HTR-8/SVneo (cell line): ENCODE measurements at regions not wholly inside any gene's neighbourhood (a gene's known extent, or its start where the extent isn't known, plus 50 kb on each side); places are given as distances from the start of the nearest gene placed in this dataset.

Experiments used
- DNase-seq: peaks from one replicate; pipeline ENCODE4 v3.0.0; 2011; ENCODE audit warnings: low spot score, mixed read lengths; ENCODE audit not compliant: insufficient read length
- FAIRE-seq: peaks from 2 replicates; lab custom pipeline; 2011; peaks lifted over from hg19 to GRCh38; lab: Jason Lieb, UNC

DNA sequence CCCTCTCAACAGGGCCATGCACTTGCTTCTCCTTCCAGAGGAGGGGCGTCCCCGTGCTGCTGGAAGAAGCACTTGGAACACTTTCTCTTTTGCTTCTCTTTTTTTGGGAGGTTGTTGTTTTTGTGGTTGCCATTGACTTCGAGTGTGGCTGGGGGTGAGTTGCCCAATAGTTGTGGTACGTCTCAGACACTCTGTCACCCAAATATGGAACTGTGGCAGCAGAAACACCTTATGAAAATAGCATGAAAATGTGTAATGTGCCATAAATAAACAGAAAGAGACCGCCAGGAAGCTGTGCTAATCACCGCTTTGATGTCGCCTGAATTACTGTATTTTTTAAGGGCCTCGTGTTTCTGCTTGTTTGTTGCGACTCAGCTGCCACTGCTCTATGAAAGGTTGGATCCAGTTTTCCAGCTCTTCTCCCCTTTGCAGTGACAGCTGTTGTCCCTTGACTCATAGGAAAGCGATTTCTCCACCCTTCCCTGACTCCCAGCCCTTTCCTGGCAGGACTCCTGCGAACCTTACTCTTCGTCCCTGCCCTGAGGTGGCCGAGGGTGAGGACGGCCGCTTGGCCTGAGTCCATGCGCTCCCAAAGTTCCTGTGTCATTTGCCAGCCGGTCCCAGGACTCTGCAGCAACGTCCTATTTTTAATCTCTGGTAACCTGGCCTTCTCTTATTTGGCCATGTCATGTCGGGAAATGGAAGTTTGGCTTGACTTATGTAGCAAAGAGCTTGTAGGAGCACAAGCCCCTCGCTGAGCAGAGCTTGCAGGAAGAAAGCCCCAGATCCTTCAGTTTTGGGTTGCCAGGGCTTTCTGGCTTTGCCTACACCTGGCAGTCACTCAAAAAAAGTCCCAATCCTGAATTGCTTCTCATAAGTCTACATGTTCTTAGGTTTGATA is 694.6 kb downstream of the QKI start:
- DNase-seq (peak; percentile 63), FAIRE-seq (peak; percentile 16)

DNA sequence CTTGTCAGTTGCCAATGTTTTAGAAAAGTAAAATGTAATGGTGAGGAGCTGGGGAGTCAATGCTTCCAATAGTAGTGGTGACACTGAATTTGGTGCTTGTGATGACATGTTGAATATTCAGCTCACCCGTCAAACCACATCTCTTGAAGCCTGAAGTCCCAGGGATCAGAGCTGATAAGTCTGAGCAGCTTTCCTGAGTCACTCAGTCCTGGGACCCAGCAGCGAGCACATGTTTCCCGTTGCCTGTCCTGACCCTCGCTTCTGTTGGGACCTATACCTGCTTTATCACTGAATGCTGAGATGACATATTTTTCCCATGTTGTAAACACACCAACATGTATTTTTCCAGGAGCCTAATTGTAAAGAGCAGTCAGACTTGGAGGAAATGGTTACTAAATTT is 693.6 kb downstream of the QKI start:
- DNase-seq (no peak), FAIRE-seq (no peak)

DNA sequence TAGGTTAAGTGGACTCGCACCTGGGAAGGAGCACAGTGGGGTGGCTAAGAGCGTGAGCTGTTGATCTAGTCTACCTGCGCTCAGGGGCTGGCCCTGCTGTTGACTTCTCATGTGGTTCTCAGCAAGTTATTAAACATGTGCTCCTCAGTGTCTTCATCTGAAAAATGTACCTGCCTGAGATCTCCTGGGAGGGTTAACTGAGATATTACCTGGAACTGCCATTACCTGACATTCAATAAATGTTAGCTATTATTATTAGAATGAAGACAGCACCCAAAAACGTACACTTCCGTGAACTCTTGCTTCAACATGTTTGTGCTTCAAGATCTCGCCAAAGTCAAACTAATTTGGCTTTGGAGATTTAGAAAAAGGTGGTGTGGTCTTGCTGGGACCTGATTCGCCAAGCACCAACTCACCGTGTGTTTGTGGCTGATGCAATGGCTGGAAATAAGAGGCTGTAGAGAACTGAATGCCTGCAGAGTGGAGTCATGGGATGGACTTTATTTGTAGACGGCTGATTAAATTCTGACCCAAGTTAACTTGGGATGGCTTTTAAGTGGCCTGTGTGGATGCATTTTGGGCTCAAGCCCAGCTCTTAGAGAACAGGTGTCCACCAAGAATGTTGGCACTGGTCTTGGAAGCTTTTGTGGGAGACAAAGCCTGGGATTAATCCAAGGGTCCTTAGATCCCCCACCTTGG is 692.9 kb downstream of the QKI start:
- DNase-seq = no peak
- FAIRE-seq = no peak

DNA sequence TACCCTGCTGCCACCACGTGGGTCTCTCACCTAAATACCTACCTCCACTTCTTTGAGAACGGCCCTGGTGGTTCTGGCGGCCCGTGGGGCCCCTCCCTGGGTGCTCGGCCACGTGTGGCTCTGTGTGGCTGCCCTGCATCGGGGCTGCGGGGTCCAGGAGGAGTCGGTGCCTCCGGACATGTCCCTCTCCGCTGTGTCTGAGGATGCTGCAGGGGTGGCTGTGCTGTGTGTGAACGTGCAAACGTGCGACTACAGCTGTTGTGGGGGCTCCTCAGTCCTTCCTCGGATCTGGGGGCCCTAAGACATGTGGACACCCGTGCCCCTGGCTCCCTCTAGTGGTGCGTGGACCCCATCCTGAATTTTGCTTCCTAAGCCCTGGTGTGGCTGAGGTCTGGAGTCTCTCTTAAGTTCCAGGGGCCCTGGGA is 691.8 kb downstream of the QKI start:
- DNase-seq (peak; percentile 31), FAIRE-seq (no peak)

DNA sequence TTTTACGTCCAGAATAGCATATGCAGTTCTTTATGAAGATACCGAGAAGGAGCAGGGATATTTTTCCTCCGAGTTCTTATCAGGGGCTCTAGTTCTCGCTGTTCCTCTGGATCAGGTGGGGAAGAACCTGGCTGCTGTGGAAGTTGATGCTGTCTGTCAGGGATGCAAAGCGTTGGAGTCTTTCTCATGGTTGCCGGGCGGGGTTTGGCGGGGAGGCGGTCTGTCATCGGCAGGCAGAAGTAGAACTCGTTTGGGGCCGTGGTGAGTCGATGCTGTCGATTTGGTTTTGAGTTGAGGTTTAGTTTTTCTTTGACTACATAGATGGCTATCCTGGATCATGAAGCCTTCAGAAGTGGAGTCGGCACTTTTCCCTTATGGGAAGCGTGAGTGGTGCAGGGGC is 691.2 kb downstream of the QKI start:
- FAIRE-seq (no peak), DNase-seq (no peak)

DNA sequence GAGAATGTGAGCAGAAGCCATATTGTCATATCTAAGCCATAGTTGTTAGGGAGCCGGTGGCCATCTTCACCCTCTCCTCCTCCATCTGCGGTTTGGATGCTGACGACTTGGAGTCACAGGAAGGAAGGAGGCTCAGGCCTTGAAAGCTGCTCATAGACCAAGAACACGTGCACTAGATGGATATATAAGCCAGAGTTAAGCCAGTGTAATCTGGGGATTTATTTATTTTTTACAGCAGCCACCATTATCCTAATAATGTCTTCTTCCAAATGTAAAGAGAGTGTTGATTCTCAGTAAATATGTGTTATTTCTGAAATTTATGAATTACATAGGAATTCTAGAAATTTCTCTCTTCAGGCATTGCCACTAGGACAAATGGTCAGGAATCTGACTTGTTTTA is 689.9 kb downstream of the QKI start:
- FAIRE-seq (no peak), DNase-seq (no peak)

DNA sequence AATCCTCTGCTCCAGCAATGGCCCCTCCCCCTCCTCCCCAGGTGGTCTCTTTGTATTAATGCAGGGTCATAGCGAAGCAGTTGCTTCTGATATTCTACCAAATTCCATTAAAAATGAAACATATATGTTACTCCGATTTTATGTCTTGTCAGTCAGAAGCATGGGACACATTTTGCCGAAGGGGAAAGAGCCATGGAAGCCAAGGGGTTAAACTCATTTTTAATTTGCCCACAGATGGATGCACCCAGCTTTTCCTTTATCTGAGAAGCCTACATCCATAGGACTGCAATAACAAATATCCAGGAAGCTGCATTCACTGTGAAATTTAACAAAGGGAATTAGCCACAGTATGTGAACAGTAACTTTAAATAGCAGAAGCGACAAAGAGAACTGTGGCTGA is 688.2 kb downstream of the QKI start:
- no peak for FAIRE-seq

DNA sequence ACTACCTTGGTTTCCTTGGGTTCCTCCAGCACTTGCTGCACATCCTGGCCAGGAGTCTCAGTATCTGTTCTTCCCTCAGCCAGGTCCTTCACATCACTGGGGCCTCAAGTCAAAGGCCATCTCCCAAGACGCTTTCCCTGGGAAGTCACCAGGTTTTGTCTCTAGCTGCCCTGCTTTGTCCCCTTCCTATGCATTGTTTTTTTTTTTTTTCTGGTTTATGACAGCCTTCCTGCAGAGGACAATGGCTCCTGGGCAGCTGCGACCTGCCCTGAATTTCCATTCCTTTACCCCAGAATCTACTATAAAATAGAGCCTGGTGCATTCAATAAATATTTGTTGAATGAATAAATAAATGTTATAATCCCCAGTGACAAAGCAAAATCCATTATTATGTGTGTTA is 687.3 kb downstream of the QKI start:
- FAIRE-seq (no peak), DNase-seq (no peak)

More for the DNA sequence above, 688.2 kb downstream of the QKI start:
- DNase-seq = no peak

DNA sequence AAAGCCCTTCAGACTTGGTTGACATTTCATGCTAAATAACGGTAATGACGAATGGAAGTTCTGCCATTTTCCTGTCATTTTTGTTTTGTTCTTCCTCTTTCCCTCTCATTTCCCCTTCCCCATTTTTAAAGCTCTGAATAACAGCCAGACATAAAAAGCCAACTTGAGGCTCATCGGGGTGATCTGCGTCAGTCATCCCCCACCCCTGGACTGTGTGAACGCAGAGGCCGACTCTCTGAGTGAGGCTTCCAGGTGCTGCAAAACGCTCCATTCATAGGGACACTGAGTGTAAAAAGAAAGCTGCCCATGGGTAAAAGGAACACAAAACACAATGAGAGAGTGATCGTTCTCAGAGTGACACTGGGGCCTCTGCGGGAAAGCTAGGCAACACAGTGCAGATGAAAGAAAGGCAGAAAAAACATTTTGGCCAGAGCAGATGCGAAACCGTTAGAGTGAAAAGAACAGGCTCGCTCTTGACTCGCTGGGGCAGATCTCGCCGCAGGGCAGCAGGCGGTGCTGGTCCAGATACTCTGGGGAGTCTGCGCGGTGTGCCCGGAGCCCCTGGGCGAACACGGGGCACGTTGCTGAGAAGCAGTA is 684.8 kb downstream of the QKI start:
- no peak for FAIRE-seq
- DNase-seq = no peak

DNA sequence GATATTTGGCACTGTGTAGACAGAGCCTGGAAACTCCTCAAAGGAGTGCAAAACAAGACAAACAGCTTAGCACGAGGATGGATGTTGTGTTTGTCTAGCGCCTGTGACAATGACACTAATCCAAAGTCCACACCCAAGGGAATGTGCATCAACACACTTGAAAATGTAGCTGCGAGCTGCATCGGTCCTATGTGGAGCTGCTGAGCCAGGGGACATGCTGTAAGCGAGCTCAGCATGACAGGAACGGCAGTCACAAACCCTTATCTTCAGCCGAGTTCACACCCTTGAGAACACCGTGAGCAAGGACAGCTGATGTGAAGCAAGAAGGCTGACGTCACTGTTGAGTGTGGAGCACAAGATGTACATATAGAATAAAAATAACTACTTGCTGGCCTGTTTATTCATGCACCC is 684.3 kb downstream of the QKI start:
- no peak for FAIRE-seq
- no peak for DNase-seq

DNA sequence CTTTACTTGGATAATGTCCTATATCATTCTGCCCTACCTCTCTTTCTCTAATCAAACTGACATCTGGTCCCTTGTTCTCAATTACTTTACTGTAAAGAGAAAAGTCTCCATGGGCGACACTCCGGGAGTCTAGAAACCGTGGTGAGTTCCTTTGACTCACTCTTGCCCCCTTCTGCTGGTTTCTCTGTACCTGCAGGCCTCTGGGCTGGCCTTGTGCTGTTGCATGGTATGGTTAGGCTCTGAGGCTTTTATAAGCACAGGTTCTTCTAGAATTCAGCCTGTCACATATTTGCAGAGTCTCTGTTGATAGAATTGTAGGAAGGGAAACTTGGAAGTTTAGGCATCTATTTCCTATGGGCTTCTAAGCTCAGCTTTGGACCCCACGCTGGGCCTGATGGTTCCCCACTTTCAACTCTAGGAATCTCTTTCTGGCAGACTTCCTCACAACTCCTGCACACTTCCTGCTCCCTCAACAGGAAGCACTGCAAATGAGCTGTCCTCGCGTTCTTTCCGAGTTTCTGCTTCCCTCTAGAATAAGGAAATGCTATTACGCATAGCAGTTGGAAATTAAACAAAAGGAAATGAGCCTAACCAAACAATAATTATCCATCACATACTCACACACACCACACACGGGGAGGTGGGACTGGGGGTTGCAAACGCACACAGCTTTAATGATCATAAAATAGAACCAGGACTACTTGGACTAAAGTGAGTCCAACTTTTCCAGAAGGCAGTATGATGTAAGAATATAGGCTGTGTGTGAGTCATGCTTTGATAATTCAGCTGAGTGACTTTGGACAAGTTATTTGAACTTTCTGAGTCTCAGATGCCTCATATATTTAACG is 683.3 kb downstream of the QKI start:
- FAIRE-seq (no peak), DNase-seq (peak; percentile 42)

DNA sequence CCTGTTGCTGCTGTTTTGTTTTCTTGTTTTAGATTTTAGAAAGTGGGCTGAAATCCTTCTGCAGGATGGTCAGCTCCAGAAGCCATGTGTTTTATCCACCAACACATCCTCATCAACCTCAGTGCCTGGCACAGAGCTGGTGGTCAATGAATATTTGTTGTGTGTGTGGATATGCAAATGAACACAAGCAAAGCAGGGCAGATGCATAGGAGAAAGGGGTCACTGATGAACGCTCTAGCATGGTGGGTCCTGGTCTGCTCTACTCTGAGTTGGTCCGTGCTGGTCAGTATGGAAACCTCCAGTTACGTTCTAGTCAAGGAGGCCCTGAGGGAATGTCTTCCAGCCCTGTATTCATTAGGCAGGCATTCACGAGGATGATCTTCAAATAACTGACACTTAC is 682.5 kb downstream of the QKI start:
- DNase-seq (no peak), FAIRE-seq (no peak)

DNA sequence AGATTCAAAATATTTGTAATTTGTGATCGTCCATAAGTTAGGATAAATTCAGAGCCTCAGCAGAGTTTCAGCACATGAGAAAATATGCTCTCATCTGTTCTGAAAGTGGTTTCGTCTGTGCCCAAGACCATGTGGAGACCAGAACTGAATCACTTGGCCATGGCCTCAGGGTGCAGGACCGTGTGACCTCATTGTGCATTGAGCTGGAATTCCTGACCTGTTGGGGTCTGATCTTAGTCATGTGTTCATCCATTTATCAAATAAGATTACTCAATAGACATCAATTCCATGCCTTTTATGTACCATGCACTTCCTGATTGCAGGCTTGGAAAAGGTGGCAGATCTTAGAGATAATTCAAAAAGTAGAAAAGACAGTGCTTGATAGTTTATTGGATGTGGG is 680.5 kb downstream of the QKI start:
- FAIRE-seq = no peak
- DNase-seq = no peak

DNA sequence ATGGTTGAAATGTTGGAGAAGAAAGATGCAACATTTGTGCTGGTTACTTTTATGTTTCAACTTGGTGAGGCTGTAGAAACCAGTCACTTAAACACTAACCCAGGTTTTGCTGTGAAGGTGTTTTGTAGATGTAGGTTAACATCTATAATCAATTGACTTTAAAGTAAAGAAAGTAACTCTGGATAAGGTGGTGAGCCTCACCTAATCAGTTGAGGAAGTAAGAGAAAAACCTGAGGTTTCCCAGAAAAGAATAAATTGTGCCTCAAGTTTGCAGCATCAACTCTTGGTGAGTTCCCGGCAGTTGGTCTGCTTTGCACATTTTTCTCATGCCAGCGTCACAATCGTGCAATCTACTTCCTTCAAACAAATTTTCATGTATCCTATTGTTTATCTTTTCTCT is 673.4 kb downstream of the QKI start:
- FAIRE-seq = no peak
- DNase-seq = no peak

DNA sequence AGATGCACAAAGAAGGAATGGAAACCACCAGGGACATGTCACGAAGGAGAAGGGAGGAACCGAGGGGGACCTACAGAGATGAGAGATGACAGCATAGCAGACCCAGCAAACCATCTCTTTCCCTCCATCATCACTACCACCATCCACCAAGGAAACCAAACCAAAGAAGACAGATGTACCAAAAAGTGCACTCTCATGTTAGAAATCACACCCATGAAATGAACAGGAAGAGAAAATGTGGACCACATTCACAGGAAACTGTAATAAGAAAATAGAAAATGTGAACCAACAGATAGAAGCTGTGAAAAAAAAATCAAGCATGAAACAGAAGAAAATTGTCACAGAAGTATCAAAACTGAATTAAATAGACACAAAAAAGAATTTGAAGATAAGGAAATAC is 672.7 kb downstream of the QKI start:
- FAIRE-seq = no peak
- no peak for DNase-seq

DNA sequence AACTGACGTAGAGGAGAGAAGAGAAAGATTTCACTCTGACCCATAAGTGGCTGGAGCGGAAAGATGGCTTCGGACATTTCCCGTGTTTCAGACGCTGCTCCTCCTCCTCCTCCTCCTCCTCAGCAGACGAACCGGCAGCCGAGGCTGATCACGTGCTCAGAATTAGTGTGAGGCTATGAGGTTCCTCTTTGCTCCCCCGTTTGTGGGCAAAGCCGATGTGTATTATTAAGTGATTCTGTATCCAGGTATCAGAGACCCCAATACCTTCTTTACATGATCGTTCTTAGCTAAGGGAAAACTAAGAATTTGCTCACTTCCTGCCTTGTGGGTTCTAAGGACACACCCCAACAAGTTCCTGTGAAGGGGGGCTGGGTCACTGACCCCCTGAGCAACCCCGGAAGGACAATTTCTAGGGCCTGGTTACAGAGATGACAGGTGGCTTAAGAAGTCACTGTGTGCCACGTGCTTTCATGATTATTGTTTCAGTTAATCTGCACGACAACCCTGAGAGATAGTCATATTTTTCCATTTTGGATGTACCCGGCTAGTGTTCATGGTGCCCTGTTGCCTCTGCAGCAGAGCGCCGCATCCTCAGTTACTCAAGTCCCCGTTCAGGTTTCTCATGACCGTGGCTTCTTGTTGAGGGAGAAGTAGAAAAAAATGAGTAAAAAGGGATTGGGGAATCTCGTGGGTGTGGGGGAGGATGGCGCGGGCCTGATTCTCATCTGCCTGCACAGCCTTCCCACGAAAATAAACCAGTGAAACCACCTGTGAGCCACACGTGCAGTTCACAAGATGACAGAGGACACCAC is 671.8 kb downstream of the QKI start:
- DNase-seq (no peak), FAIRE-seq (no peak)

DNA sequence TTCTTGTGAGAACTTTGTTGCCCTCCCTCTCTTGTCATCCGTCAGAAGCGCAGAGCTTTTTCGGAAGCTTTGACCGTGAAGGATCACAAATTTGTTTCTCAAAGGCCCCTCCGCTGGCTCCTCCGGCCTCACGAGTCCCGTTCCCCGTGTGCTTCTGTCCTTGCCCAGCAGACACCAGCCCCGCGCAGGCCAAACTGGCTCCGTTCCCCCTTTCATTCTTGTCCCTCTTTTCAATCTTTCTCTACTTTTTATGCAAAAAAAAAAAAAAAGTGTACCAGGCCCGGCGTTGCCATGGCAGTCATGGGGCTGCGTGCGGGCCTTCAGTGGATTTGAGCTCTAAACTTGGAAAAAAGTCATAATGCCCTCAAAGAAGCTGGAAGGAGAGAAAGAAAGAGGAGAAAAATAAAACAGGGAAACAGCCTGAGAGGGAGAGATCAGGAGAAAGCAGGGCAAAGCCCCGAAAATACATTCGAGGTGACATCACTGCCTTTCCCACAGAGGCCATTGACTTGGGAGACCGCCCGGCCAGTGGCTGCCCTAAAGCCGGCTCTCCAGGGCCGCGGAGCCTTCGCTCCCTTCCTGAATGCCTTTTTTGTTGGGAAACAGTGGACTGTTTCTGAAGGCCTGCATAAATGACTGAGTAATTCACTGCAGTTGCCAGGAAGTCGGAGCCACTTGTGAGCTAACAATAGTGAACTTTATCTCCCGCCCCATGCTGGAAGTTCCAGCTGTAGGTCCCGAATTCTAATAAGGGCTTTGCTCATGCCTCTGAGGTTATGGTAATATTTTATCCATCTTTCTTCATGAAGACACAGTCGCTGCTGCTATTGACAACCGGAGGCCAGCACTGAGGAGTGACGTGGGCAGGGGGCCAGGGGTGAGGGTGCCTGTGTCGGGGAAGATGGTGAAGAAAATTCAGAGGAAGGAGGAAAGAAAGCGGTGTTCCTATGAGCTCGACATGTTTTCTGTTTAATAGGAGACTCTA is 670.9 kb downstream of the QKI start:
- DNase-seq = no peak
- no peak for FAIRE-seq

DNA sequence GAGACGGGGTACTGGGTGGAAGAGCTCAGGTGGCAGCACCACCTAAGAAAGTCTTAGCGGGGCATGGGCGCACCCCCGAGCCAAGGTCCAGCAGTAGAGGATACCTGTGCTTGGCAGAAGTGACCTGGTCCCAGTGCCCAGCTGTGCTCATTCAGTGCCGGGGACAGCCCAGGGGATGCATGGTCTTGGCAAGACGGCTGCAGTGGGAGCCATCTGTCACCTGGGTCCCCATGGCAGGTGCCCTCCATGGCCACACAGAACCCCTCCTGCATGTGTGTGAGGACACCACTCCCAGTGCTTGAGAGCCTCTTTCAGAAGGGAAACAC is 664.7 kb downstream of the QKI start:
- no peak for FAIRE-seq
- no peak for DNase-seq
